DND-41 (cell line): ENCODE measurements at regions not wholly inside any gene's neighbourhood (a gene's known extent, or its start where the extent isn't known, plus 50 kb on each side); places are given as distances from the start of the nearest gene placed in this dataset.

Source experiments
- ATAC-seq: fragments of 200-7000 bp; cut with Tn5 transposase; 3 replicates; pipeline ENCODE4 v1.9.1; 2021; ENCODE audit warnings: low read depth; ENCODE audit not compliant: insufficient read depth
- DNase-seq: peaks from one replicate; pipeline ENCODE4 v3.0.0-alpha.2; 2020
- H2AFZ ChIP-seq: 2 replicates; pipeline ENCODE4 v1.6.0; 2012; ENCODE audit warnings: low read depth, low read length
- H3K27ac ChIP-seq: 2 replicates; pipeline ENCODE4 v1.5.1; 2012; ENCODE audit warnings: low read length, inconsistent platforms
- H3K27me3 ChIP-seq: fragments of 200-600 bp; sonication (generic); 2 replicates; pipeline ENCODE4 v1.6.0; 2012; ENCODE audit warnings: low read length, mild to moderate bottlenecking, inconsistent platforms; ENCODE audit not compliant: insufficient read depth, poor library complexity
- H3K36me3 ChIP-seq: 2 replicates; pipeline ENCODE4 v1.5.1; 2012; ENCODE audit warnings: low read length, inconsistent platforms; ENCODE audit not compliant: insufficient read depth
- H3K4me1 ChIP-seq: 2 replicates; pipeline ENCODE4 v1.5.1; 2012; ENCODE audit warnings: mild to moderate bottlenecking, low read length; ENCODE audit not compliant: insufficient read depth
- H3K4me2 ChIP-seq: 2 replicates; pipeline ENCODE4 v1.6.0; 2012; ENCODE audit warnings: mild to moderate bottlenecking, moderate library complexity, low read length, inconsistent platforms; ENCODE audit not compliant: insufficient read depth
- H3K4me3 ChIP-seq, 2 experiments: fragments of 200-600 bp in 1 of 2; shearing (Covaris generic) in 1 of 2; 2 replicates each; pipeline ENCODE4 v1.5.1; 2012 to 2016; ENCODE audit warnings: inconsistent platforms in 2 of 2, low read length in 2 of 2, mild to moderate bottlenecking in 2 of 2, low read depth in 1 of 2, moderate library complexity in 1 of 2
- H3K79me2 ChIP-seq: 2 replicates; pipeline ENCODE4 v1.6.0; 2012; ENCODE audit warnings: low read length, inconsistent platforms; ENCODE audit not compliant: insufficient read depth
- H3K9ac ChIP-seq: 2 replicates; pipeline ENCODE4 v1.6.0; 2012; ENCODE audit warnings: low read depth, mild to moderate bottlenecking, inconsistent platforms, low read length, moderate library complexity
- H3K9me3 ChIP-seq: 2 replicates; pipeline ENCODE4 v1.5.1; 2012; ENCODE audit warnings: low read length, moderate library complexity, mild to moderate bottlenecking, inconsistent platforms; ENCODE audit not compliant: insufficient read depth, severe bottlenecking
- H4K20me1 ChIP-seq: 2 replicates; pipeline ENCODE4 v1.6.0; 2012; ENCODE audit warnings: low read length; ENCODE audit not compliant: insufficient read depth
- EZH2 ChIP-seq: IDR thresholded peaks from 3 replicates; pipeline ENCODE4 v1.6.1; 2012; ENCODE audit warnings: borderline replicate concordance, low read depth, mild to moderate bottlenecking, moderate library complexity, low read length, inconsistent platforms; ENCODE audit not compliant: severe bottlenecking
- TF ChIP-seq, protein P1 (sequence below): IDR thresholded peaks from 2 replicates; pipeline ENCODE4 v1.5.1; 2012; ENCODE audit warnings: borderline replicate concordance, low read length, moderate library complexity, mild to moderate bottlenecking; ENCODE audit not compliant: poor library complexity, severe bottlenecking; ENCODE audit errors: extremely low read depth

DNA sequence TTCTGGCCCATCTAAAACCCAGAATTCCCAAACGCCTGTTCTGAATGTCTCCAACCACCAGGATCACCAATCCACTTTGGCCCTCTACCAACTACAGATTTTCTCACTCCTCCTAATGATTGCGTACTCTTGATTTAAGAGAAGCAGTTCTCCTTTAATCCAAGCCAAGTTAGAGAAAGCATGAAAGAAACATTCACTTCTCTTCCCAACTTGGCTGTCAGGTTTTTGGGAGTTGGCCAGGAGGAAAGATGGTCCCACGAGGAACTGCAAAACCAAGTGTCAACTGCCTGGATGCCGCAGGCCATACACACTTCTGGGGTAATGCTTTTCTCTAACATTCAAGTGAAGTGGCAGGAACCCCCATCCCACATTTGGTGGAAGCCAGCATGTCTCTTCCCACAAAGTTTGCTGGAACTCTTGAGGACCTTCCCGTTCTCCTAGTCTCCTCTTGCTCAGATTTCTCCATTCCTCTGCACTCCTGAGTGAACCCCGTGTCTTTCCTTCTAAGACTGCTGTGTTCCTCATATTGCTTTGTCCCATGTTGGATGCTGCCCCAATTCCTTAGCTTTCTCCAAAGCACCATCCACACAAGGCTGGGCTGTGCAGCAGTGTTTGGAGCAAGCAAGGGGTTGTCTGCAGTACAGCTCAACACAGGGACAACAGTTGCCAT lies 138.5 kb upstream of the LGALSL start:
- Histone ChIP-seq H3K4me1 (no peaks in the 10 kb centered on the region), H4K20me1 (no peaks in the 10 kb centered on the region), H3K79me2 (no peaks in the 10 kb centered on the region), H2AFZ (no peak overlapping the region), H3K9me3 (no peaks in the 10 kb centered on the region), H3K36me3 (no peaks in the 10 kb centered on the region), H3K27ac (no peak overlapping the region), H3K4me2 (no peak overlapping the region), H3K4me3 (no peak overlapping the region), H3K9ac (no peak overlapping the region), H3K27me3 (peaks cover 22% of the 10 kb centered on the region)
- no peak for ATAC-seq
- DNase-seq = no peak
- TF ChIP-seq EZH2 = no peak
- TF ChIP-seq, protein P1, sequence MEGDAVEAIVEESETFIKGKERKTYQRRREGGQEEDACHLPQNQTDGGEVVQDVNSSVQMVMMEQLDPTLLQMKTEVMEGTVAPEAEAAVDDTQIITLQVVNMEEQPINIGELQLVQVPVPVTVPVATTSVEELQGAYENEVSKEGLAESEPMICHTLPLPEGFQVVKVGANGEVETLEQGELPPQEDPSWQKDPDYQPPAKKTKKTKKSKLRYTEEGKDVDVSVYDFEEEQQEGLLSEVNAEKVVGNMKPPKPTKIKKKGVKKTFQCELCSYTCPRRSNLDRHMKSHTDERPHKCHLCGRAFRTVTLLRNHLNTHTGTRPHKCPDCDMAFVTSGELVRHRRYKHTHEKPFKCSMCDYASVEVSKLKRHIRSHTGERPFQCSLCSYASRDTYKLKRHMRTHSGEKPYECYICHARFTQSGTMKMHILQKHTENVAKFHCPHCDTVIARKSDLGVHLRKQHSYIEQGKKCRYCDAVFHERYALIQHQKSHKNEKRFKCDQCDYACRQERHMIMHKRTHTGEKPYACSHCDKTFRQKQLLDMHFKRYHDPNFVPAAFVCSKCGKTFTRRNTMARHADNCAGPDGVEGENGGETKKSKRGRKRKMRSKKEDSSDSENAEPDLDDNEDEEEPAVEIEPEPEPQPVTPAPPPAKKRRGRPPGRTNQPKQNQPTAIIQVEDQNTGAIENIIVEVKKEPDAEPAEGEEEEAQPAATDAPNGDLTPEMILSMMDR = no peak

DNA sequence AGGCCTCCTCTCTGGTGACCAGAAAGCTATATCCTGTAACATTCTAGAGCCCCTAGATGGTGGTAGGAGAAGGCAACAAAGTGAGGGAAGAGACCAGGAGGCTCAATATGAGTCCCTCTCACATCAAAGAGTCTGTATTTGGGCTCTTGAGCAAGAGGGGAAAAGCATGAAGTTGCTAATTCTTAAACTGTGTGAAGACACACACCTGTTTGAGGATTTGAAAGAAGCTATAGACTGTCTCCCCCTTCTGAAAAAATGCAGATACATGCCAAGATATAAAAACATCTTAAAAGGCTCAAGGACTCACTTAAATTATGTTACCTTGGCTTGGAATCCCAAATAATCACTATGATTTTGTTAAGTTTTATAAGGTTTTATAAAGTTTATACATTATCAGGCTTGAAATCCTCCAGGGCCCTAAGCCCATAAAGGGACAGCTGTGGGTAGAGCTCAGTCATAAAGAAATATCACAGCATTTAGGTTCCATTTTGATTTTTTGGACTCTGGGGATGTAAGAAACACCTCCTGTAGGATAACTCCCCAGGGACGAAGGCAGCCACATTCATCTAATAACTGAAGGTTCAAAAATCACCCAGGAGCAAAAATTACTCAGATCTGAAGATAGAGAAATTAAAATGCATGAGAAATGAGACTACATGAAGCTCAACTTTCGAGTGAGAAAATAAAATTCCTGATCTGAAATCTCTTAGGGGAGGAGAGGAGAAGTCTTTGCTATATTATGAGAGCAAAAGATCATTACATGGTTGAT lies 136.1 kb upstream of the LGALSL start:
- H2AFZ ChIP-seq = no peak overlapping the region
- TF ChIP-seq, protein P1 = no peak
- TF ChIP-seq EZH2 = no peak
- no peak overlapping the region for H3K4me3 ChIP-seq
- no peaks in the 10 kb centered on the region for H4K20me1 ChIP-seq
- H3K9me3 ChIP-seq = no peaks in the 10 kb centered on the region
- H3K4me1 ChIP-seq = no peaks in the 10 kb centered on the region
- H3K27ac ChIP-seq = no peak overlapping the region
- no peak for DNase-seq
- no peak overlapping the region for H3K9ac ChIP-seq
- peaks cover 22% of the 10 kb centered on the region for H3K27me3 ChIP-seq
- no peaks in the 10 kb centered on the region for H3K36me3 ChIP-seq
- no peaks in the 10 kb centered on the region for H3K79me2 ChIP-seq
- ATAC-seq = no peak
- H3K4me2 ChIP-seq = no peak overlapping the region

DNA sequence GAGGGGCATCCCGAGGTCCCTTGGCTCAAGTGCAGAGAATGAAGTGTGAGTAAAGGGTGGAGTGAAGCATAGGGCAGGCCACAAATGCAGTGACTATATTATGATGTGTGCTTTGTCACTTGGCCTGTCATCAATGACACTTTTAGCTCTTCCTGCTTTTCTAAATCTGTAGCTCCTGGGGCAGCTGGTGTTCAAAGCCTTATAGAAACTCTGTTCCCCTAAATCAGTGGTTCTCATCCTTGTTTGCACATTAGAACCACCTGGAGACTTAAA lies 135.6 kb upstream of the LGALSL start:
- no peak overlapping the region for H3K4me2 ChIP-seq
- H3K9ac ChIP-seq = no peak overlapping the region
- H3K27me3 ChIP-seq = peaks cover 19% of the 10 kb centered on the region
- no peak overlapping the region for H3K27ac ChIP-seq
- TF ChIP-seq, protein P1 = no peak
- no peak for TF ChIP-seq EZH2
- no peaks in the 10 kb centered on the region for H3K79me2 ChIP-seq
- H4K20me1 ChIP-seq = no peaks in the 10 kb centered on the region
- no peak overlapping the region for H3K4me3 ChIP-seq
- no peak for ATAC-seq
- no peaks in the 10 kb centered on the region for H3K4me1 ChIP-seq
- DNase-seq = no peak
- H3K9me3 ChIP-seq = no peaks in the 10 kb centered on the region
- H2AFZ ChIP-seq = no peak overlapping the region
- H3K36me3 ChIP-seq = no peaks in the 10 kb centered on the region
